ENCODE measurements at regions not wholly inside any gene's neighbourhood (a gene's known extent, or its start where the extent isn't known, plus 50 kb on each side); places are given as distances from the start of the nearest gene placed in this dataset.
"Not testable (repeated sequence)": the region's sequence is repeated elsewhere in the genome, so short reads cannot be mapped to it uniquely, and the experiment has no call there.

DNA sequence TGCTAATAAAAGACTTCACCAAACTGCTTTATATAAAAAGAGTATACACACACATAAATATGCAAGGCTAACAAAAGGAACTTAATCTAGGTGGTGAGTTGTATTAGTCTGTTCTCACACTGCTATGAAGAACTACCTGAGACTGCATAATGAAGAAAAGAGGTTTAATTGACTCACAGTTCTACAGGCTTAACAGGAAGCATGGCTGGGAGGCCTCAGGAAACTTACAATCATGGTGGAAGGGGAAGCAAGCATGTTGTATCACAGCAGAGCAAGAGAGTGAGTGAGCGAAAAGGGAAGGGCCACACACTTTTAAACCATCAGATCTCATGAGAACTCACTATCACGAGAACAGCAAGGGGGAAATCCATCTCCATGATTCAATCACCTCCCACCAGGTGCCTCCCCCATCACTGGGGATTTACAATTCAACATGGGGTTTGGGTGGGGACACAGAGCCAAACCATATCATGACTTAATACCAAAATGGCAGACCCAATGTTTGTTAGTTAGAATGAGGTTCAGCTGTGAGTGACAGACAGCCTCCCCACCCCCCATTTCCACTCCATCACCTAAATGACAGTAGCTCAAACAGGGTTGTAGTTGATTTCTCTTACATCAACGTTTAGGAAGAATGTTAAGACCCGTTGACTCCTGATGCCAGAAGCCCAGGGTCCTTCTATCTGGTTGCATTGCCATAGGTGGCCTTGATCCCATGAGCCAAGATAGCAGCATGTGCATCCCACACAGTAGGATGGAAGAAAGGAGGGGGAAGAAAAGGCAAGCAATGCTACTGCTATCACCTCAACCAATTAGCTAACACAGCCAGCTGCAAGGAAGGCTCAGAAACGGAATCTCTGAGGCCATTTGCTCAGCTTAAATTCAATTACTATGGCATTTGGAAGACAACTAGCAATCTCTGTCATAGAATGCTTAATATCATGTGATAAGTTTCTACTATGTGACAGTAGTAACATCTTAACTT is 77.0 kb downstream of the CCDC71L start:
- no peak for DNase-seq (ENCODE audit: low read depth in 2 of 2, low spot score in 1 of 2)

DNA sequence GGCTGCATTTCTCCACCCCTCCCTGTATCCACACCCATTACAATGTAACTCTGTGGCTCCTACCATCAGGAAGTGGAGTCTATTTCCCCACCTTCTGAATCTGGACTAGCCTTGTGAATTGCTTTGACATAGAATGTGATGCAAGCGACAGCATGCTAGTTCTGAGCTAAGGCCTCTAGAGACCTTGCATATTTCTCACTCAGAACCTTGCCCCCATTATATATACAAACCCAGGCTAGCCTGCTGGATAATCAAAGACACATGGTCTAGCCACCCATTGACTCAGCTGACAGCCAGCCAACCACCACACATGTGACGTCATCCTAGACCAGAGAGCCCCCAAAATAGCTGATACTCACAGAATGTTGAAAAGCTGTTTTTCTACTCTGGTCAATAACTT is 77.9 kb downstream of the CCDC71L start:
- no peak for DNase-seq (ENCODE audit: low read depth in 2 of 2, low spot score in 1 of 2)

DNA sequence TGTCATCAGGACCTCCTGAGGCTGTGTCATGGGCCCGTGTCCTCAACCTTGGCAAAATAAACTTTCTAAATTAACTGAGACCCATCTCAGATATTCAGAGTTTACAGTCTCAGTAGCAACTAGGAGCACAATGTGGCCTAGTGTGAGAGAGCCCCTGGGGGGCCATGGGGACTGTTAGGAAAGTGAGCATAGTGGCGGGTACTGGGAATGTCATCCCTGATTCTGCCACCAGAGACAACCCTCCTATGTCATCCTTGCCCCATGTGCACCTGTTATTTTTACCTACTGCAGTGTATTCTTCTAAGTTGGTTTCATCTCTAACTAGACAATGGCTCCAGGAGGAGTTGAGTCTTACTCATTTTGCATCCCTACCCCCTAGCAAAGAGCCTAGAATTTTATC is 78.6 kb downstream of the CCDC71L start:
- no peak for DNase-seq (ENCODE audit: low read depth in 2 of 2, low spot score in 1 of 2)

DNA sequence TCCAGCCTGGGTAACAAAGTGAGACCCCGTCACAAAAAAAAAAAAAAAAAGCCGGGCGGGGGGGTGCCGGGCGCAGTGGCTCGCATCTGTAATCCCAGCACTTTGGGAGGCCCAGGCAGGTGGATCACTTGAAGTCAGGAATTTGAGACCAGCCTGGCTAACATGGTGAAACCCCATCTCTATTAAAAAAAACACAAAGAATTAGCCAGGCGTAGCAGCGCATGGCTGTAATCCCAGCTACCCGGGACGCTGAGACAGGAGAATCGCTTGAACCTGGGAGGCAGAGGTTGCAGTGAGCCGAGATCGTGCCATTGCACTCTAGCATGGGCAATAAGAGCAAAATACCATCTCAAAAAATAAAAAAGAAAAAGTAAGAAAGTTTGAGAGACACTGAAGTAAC is 81.9 kb downstream of the CCDC71L start:
- DNase-seq (ENCODE audit: low read depth in 2 of 2, low spot score in 1 of 2): not testable (repeated sequence)

DNA sequence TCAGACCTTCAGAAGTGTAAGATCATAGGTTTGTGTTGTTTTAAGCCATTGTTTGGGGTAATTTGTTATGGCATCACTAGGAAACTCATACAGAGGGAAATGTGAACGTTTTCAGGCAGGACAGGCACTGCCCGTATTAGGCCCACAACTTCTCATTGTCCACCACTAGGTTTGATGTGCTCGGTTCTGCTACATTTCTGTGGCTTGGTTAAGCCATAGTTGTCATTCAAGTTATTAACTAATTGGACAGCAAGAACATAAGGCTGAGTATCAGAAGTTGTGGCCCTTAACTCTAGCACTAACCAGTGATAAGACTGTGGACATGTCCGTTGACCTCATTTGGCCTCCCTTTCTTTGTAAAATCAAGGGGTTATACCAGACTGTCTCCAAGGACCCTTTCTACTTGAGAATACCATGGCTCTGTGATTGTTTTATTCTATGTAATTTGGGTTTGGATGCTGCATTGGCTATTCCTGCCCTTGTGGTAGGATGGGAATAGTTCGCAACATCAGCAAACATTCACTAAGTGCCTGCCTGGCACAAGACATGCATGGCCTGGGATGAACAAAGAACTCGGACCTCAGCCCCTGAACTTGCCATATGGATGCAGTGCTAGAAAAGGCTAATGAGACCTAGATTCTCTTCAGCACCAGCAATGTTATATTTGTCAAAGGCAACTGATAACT is 85.7 kb downstream of the CCDC71L start:
- no peak for DNase-seq (ENCODE audit: low read depth in 2 of 2, low spot score in 1 of 2)

DNA sequence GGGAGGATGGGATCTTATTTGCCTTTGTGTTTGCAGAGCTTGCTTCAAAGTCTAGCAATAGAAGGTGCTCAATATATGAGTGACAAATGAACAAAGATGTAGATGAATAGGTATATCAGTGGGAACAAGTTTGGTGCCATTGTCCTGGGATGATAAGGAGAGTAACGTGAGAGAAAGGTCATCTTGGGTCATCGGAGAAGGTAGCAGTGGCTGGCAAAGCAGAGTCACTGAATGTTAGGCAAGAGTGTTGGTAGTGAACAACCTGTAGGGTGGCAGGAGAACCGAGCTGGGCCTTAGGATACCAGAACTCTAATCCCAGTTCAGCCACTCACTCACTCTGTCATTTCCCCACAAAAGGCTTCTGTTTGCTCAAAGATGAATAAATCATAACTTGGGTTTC is 87.2 kb downstream of the CCDC71L start:
- no peak for DNase-seq (ENCODE audit: low read depth in 2 of 2, low spot score in 1 of 2)

DNA sequence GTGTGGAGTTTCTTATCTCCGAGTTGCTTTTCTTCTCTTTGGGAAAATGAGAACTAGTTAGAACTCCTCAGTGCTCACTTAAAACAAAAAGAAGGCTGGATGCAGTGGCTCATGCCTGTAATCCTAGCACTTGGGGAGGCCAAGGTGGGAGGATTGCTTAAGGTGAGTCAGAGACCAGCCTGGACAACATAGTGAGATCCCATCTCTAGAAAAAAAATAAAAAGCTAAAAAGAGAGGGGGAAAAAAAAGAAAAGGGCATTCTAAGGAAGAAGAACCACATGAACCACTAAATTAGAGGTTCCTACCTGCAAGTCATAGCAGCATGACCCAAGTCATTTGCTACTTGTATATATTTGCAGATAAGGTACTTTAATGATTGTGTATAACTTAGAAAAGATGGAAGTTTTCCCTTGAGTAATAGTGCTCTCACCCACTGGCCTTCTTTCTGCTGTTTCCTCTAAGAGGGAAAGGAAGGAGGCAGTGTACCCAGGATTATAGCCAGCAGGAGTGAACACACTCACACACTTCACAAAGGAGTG is 87.8 kb downstream of the CCDC71L start:
- no peak for DNase-seq (ENCODE audit: low read depth in 2 of 2, low spot score in 1 of 2)

DNA sequence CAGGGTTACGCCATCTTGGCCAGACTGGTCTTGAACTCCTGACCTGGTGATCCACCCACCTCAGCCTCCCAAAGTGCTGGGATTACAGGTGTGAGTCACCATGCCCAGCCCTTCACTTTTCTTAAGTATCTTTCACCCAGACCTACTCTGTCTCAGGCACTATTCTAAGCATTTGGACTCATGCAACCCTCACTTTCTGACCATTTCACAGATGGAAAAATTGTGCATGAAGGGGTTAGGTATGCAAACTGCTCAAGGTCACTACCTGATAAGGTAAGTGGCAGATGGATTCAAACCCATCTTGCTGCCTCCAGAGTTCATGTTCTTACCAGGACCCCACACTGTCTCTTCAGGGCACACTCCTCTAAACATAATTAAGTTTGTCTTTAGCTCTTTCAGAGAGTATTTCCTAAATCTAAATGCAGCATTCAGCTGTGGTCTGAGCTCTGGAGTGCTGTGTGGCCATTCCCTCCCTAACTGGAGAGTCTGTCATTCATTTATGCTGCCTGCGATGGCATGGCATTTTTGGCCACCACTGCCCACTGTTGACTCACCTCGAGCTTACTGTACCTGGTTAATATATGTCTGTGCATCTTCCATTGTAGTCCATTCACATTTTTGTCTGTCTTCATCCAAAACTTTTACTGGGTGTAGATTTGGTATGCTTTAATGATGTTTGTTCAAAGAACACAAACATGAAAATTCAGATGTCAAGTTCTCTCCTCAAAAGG is 88.4 kb downstream of the CCDC71L start:
- DNase-seq (ENCODE audit: low read depth in 2 of 2, low spot score in 1 of 2): no peak

DNA sequence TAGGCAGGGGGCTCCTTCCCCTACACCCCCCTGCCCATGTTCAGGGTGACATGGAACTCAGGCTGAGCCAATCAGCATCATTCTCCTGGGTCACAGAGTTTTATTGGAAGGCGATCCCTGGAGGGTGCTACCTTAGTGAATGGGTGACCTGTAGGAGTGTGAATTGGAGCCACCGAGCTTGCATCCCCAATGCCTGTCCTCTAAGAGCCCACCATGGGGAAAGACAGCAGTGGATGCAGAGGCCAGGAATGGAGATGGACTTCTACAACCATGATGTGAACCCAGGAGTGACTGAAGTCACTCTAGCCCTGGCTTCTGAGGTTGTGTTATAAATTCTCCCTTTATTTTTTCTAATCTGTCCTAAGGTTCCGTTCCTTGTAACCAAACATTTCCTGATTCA is 89.4 kb downstream of the CCDC71L start:
- no peak for DNase-seq (ENCODE audit: low read depth in 2 of 2, low spot score in 1 of 2)

GRCh38 chr7:106570948-106571418 is 90.0 kb downstream of the CCDC71L start:
- no peak for DNase-seq (ENCODE audit: low read depth in 2 of 2, low spot score in 1 of 2)

DNA sequence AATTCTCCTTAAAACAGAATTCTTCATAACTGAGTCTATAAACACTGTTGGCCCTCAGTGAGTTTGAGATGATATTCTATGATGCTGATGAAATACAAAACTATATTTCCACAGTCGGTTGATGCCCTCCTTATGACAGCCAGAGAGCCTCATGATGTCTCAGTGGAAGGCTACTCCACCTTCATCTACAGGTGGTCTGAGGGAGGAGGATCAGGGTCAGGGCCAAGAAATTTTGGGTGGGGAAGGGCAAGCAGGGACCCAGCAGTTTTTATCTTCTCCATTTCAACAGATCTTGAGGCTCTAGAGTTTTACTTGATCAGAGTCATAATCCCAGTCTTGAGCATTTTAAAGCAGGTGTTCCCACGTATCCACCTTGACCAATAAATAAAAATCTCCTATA is 90.8 kb downstream of the CCDC71L start:
- no peak for DNase-seq (ENCODE audit: low read depth in 2 of 2, low spot score in 1 of 2)

DNA sequence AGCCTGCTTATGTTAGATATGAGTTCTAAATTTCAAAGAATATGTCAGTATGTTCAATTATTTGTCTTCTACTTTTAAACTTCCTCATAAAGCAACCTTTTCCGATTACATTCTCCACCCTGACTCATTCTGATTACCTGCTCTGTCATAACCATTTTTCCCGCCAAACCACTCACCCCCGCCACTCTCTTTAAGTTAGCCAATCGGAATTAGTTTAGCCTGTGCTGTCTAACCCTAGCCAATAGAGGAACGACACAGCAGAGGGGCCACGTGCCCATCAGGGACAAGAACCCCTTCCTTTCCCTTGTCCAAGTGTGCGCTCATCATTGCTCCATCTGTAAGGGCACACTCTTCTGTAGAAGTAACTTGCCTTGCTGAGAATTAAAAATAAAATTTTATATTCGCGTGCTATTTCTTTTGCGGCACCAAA is 91.4 kb downstream of the CCDC71L start:
- DNase-seq (ENCODE audit: low read depth in 2 of 2, low spot score in 1 of 2): no peak

DNA sequence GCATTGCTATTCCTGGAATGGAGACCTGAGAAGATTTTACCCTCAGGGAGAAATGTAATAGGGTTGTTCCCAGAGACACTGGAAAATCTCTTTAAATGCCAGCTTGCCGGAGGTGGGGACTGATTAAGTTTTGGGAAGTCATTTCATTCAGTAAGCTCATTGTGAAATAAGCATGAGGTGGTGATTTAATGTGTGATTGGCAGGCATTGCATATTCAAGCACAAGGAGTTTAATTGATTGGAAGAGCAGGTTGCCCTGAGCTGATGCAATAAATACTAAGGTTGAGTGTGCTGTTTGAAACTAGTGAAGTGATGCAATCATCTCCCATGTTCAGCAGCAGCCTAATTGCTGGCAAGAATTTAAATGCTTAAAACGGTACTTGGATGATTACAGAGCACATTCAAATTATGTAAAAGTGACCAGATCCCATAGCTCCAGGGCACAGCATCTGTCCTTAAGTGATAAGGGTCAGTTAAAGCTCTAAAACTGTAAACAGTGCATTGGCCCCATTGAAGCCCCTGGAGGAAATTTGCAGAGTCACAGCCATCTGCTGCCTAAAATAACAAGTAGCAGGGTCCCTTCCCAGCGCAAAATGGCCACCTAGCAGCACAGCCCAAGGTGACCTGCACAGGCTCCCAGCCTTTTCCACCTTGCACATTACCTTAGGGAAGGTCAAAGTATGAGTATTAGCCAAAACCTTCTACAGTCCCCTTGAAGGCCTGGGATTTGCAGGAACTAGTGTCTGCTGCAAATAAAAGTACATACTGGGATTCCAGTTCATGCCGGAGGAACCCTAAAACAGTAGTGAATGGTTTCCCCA is 92.1 kb downstream of the CCDC71L start:
- no peak for DNase-seq (ENCODE audit: low read depth in 2 of 2, low spot score in 1 of 2)

DNA sequence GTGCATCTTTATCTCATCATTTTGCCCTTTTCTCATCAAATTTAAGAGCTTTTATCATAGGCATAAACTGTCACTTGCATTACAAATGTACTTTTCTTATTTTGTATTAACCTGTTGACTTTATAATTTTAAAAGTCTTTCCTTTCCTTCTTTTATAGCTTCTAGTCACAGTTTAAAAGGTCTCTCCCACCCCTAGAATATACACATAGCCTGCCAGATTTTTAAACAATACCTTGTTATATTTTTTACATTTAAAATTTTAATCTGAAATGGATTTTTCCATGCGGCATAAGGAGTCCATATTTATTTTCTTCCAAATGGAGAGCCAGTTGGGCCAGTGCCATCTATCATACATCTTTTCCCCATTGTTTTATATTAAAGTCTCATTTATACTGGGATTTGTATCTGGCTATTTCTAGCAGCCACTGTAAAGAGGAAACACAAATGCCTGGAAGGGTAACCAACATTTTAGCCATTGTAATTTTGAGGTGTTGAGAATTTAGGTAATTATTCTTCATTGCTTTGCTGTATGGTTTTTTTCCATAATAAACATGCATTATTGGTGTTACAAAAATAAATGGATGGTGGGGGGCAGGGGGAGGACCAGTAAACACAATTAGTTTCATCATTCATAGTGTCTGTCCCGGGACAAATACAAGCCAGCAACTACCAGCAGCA is 92.8 kb downstream of the CCDC71L start:
- DNase-seq (ENCODE audit: low read depth in 2 of 2, low spot score in 1 of 2): no peak

DNA sequence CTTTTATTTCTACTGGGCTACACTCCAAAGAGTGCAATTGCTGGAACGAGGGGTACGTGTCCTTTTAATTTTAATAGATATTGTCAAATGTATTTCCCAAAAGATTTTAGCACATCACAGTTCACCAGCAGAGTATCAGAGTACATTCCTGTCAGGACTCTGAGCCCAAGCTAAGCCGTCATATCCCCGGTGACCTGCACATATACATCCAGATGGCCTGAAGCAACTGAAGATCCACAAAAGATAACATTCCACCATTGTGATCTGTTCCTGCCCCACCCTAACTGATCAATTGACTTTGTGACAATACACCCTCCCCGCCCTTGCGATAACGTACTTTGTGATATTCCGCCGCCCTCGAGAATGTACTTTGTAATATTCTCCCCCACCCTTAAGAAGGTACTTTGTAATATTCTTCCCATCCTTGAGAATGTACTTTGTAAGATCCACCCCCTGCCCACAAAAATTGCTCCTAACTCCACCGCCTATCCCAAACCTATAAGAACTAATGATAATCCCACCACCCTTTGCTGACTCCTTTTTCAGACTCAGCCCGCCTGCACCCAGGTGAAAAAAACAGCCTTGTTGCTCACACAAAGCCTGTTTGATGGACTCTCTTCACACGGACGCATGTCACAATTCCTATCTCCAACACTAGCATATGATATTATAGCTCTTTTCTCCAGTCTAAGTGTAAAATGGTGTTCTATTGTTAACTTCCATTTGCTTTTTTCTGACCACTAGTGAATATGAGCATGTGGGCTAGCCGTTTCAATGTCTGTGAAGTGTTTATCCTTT is 93.6 kb downstream of the CCDC71L start:
- DNase-seq (ENCODE audit: low read depth in 2 of 2, low spot score in 1 of 2): not testable (repeated sequence)

GRCh38 chr7:106566672-106567071 is 94.3 kb downstream of the CCDC71L start:
- DNase-seq (ENCODE audit: low read depth in 2 of 2, low spot score in 1 of 2): no peak

GRCh38 chr7:106566196-106566595 is 94.8 kb downstream of the CCDC71L start:
- no peak for DNase-seq (ENCODE audit: low read depth in 2 of 2, low spot score in 1 of 2)

- DNase-seq (ENCODE audit: low read depth in 2 of 2, low spot score in 1 of 2): no peak
Observed at GRCh38 chr7:106565428-106565827, 95.5 kb downstream of the CCDC71L start.
